ENCODE measurements at regions not wholly inside any gene's neighbourhood (a gene's known extent, or its start where the extent isn't known, plus 50 kb on each side); places are given as distances from the start of the nearest gene placed in this dataset.
"Not testable (repeated sequence)": the region's sequence is repeated elsewhere in the genome, so short reads cannot be mapped to it uniquely, and the experiment has no call there.

DNA sequence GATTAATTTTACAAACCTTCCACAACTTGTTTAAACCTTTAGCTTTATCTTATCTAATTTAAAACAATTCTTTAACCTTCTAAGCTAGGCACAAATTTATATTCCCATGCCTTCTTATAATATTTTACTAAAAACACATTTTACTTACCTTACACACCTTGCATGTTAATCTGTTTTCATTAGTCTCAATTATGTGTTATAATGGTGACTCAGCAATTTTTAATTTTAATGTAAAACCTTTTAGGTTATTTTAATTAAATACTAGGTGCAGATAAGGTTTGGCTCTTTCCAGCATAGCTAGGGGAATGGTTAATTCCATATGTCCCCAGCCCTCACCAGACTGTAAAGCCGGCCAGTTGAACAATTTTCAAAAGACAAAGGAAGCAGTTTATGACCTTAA is 264.6 kb upstream of the SGO1 start:
- Histone ChIP-seq H3K4me3 (ENCODE audit: low read depth, low read length) (no peak overlapping the region), H3K27ac (ENCODE audit: extremely low read depth, low read depth, low read length) (no peak overlapping the region), H3K36me3 (ENCODE audit: control insufficient read depth in 2 of 2, insufficient read depth in 1 of 2, low read length in 2 of 2) (no peaks in the 10 kb centered on the region), H3K4me1 (ENCODE audit: control insufficient read depth, insufficient read depth, low read length) (no peaks in the 10 kb centered on the region), H3K9me3 (ENCODE audit: control insufficient read depth, insufficient read depth, low read depth, low read length) (no peaks in the 10 kb centered on the region)
- ChIA-PET CTCF (interaction anchor here (0.6 kb wide), 1 partner anchor 452 kb away, joined by 4 read pairs; no protein-coding TSS in a partner anchor), POLR2A (no interaction called here)
- TF ChIP-seq ZNF664 (tag by site-specific recombination; IDR thresholded peaks at IDR 0.05): no peak
- TF ChIP-seq ZNF157 (tag by site-specific recombination; IDR thresholded peaks at IDR 0.05): no peak
- no peak for TF ChIP-seq KLF8 (tag by site-specific recombination; IDR thresholded peaks at IDR 0.05)

DNA sequence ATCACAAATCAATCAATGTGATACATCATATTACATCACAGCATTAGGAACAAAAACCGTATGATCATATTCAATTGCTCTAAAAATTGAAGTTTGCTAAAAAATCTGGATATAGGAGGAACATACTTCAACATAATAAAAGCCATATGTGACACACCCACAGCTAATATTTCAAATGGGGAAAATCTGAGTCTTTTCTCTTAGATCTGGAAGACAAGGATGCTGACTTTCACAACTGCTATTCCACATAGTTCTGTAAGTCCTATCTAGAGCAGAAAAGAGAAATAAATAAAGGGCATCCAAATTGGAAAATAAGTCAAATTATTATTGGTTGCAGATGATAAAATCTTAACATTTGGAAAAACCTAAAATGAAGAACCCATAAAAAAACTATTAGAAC is 256.8 kb upstream of the SGO1 start:
- Histone ChIP-seq H3K9me3 (ENCODE audit: control insufficient read depth, insufficient read depth, low read depth, low read length) (no peaks in the 10 kb centered on the region), H3K36me3 (ENCODE audit: control insufficient read depth in 2 of 2, insufficient read depth in 1 of 2, low read length in 2 of 2) (no peaks in the 10 kb centered on the region), H3K4me1 (ENCODE audit: control insufficient read depth, insufficient read depth, low read length) (no peaks in the 10 kb centered on the region), H3K4me3 (ENCODE audit: low read depth, low read length) (no peak overlapping the region), H3K27ac (ENCODE audit: extremely low read depth, low read depth, low read length) (no peak overlapping the region)
- CTCF ChIA-PET: no interaction called here
- TF ChIP-seq, protein P1, sequence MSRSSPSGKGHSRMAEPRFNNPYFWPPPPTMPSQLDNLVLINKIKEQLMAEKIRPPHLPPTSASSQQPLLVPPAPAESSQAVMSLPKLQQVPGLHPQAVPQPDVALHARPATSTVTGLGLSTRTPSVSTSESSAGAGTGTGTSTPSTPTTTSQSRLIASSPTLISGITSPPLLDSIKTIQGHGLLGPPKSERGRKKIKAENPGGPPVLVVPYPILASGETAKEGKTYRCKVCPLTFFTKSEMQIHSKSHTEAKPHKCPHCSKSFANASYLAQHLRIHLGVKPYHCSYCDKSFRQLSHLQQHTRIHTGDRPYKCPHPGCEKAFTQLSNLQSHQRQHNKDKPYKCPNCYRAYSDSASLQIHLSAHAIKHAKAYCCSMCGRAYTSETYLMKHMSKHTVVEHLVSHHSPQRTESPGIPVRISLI (tag by site-specific recombination; IDR thresholded peaks at IDR 0.05): no peak
- no peak for TF ChIP-seq ZSCAN30 (tag by site-specific recombination; IDR thresholded peaks at IDR 0.05)
- TF ChIP-seq, protein P2, sequence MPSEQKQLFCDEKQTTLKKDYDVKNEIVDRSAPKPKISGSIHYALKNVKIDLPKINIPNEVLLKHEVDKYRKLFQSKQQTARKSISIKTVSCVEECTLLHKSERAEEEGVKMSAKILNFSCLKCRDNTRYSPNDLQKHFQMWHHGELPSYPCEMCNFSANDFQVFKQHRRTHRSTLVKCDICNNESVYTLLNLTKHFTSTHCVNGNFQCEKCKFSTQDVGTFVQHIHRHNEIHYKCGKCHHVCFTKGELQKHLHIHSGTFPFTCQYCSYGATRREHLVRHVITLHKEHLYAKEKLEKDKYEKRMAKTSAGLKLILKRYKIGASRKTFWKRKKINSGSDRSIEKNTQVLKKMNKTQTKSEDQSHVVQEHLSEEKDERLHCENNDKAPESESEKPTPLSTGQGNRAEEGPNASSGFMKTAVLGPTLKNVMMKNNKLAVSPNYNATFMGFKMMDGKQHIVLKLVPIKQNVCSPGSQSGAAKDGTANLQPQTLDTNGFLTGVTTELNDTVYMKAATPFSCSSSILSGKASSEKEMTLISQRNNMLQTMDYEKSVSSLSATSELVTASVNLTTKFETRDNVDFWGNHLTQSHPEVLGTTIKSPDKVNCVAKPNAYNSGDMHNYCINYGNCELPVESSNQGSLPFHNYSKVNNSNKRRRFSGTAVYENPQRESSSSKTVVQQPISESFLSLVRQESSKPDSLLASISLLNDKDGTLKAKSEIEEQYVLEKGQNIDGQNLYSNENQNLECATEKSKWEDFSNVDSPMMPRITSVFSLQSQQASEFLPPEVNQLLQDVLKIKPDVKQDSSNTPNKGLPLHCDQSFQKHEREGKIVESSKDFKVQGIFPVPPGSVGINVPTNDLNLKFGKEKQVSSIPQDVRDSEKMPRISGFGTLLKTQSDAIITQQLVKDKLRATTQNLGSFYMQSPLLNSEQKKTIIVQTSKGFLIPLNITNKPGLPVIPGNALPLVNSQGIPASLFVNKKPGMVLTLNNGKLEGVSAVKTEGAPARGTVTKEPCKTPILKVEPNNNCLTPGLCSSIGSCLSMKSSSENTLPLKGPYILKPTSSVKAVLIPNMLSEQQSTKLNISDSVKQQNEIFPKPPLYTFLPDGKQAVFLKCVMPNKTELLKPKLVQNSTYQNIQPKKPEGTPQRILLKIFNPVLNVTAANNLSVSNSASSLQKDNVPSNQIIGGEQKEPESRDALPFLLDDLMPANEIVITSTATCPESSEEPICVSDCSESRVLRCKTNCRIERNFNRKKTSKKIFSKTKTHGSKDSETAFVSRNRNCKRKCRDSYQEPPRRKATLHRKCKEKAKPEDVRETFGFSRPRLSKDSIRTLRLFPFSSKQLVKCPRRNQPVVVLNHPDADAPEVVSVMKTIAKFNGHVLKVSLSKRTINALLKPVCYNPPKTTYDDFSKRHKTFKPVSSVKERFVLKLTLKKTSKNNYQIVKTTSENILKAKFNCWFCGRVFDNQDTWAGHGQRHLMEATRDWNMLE (tag by site-specific recombination; conservative IDR thresholded peaks at IDR 0.05; ENCODE audit: low read depth): no peak
- TF ChIP-seq ZNF48 (tag by site-specific recombination; IDR thresholded peaks at IDR 0.05): no peak
- TF ChIP-seq SCRT1 (tag by site-specific recombination; IDR thresholded peaks at IDR 0.05; ENCODE audit: borderline replicate concordance): no peak
- TF ChIP-seq KLF16 (tag by site-specific recombination; IDR thresholded peaks at IDR 0.05): no peak
- no peak for TF ChIP-seq HOXA7 (CRISPR knock-in tag; IDR thresholded peaks at IDR 0.05; ENCODE audit: borderline replicate concordance)
- no peak for TF ChIP-seq ZNF555 (tag by site-specific recombination; conservative IDR thresholded peaks at IDR 0.05)
- TF ChIP-seq, protein P3, sequence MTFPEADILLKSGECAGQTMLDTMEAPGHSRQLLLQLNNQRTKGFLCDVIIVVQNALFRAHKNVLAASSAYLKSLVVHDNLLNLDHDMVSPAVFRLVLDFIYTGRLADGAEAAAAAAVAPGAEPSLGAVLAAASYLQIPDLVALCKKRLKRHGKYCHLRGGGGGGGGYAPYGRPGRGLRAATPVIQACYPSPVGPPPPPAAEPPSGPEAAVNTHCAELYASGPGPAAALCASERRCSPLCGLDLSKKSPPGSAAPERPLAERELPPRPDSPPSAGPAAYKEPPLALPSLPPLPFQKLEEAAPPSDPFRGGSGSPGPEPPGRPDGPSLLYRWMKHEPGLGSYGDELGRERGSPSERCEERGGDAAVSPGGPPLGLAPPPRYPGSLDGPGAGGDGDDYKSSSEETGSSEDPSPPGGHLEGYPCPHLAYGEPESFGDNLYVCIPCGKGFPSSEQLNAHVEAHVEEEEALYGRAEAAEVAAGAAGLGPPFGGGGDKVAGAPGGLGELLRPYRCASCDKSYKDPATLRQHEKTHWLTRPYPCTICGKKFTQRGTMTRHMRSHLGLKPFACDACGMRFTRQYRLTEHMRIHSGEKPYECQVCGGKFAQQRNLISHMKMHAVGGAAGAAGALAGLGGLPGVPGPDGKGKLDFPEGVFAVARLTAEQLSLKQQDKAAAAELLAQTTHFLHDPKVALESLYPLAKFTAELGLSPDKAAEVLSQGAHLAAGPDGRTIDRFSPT (tag by site-specific recombination; IDR thresholded peaks at IDR 0.05): no peak
- TF ChIP-seq ZNF140 (tag by site-specific recombination; IDR thresholded peaks at IDR 0.05): no peak
- POLR2A ChIA-PET: no interaction called here

DNA sequence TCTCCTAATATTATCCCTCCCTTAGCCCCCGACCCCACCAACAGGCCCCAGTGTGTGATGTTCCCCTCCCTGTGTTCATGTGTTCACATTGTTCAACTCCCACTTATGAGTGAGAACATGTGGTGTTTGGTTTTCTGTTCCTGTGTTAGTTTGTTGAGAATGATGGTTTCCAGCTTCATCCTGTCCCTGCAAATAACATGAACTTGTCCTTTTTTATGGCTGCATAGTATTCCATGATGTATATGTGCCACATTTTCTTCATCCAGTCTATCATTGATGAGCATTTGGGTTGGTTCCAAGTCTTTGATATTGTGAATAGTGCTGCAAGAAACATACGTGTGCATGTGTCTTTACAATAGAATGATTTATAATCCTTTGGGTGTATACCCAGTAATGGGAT is 241.3 kb upstream of the SGO1 start:
- H3K9me3 ChIP-seq (ENCODE audit: control insufficient read depth, insufficient read depth, low read depth, low read length); POLR2A ChIA-PET; H3K4me1 ChIP-seq (ENCODE audit: control insufficient read depth, insufficient read depth, low read length); H3K4me3 ChIP-seq (ENCODE audit: low read depth, low read length); H3K27ac ChIP-seq (ENCODE audit: extremely low read depth, low read depth, low read length); H3K36me3 ChIP-seq (ENCODE audit: control insufficient read depth in 2 of 2, insufficient read depth in 1 of 2, low read length in 2 of 2): not testable (repeated sequence)
- CTCF ChIA-PET: interaction anchor here (0.6 kb wide), 1 partner anchor 444 kb away, joined by 4 read pairs; no protein-coding TSS in a partner anchor
- TF ChIP-seq ZNF146 (tag by site-specific recombination; IDR thresholded peaks at IDR 0.05): peak; percentile 71
